GM12865 (cell line): ENCODE measurements at regions not wholly inside any gene's neighbourhood (a gene's known extent, or its start where the extent isn't known, plus 50 kb on each side); places are given as distances from the start of the nearest gene placed in this dataset.

ENCODE experiments used
- DNase-seq: peaks from one replicate; pipeline ENCODE4 v3.0.0; 2010; ENCODE audit warnings: low read depth
- H3K4me3 ChIP-seq: 2 replicates; pipeline ENCODE4 v1.5.1; 2011; ENCODE audit warnings: mild to moderate bottlenecking, low read depth, low read length, control low read depth
- TF ChIP-seq, protein P1 (sequence below): IDR thresholded peaks from 2 replicates; pipeline ENCODE4 v1.5.1; 2011; ENCODE audit warnings: low read length, control low read depth, low read depth, inconsistent platforms; ENCODE audit not compliant: insufficient read depth; ENCODE audit errors: missing control alignments

DNA sequence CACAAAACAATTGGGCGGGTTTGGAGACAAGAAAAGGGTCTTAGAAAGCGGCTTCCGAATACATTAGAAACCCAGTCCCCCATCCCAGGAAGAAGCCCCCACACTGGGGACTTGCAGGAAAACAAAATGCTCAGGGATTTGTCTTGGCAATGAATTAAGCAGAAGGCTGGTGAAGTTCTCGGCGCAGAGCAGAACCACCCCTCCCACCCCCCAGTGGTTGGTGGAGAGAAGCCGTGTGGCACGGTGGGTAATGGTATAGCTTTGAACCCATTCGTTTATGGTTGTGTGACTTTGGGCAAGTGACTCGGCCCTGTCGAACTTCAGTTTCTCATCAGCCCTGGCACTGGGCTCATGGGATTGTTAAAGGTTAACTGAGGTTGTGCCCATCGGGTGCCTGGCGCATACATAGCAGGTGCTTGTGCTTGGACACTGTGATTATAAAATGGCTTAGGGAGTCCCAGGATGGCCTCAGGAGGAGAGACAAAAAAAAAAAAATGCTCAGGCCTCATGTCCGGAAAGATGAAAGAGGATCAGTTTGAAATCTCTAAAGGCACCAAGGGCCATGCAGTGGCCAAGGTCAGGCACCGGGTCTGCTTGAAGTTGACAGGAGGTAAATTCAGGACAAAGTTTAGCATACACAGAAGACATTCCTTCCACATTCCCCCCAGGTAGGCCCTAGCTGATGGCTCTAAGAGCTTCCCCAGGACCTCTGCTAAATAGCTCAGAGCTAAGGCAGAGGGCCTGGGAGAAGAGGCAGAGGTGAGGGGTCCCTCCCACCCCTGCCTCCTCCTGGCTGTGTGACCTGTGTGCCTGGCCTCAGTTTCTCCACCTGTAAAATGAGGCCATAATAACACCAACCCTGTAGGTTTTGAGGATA lies 120.1 kb upstream of the PTPN1 start:
- H3K4me3 ChIP-seq, result no peak overlapping the region
- TF ChIP-seq, protein P1, sequence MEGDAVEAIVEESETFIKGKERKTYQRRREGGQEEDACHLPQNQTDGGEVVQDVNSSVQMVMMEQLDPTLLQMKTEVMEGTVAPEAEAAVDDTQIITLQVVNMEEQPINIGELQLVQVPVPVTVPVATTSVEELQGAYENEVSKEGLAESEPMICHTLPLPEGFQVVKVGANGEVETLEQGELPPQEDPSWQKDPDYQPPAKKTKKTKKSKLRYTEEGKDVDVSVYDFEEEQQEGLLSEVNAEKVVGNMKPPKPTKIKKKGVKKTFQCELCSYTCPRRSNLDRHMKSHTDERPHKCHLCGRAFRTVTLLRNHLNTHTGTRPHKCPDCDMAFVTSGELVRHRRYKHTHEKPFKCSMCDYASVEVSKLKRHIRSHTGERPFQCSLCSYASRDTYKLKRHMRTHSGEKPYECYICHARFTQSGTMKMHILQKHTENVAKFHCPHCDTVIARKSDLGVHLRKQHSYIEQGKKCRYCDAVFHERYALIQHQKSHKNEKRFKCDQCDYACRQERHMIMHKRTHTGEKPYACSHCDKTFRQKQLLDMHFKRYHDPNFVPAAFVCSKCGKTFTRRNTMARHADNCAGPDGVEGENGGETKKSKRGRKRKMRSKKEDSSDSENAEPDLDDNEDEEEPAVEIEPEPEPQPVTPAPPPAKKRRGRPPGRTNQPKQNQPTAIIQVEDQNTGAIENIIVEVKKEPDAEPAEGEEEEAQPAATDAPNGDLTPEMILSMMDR, result no peak
- DNase-seq, result no peak

DNA sequence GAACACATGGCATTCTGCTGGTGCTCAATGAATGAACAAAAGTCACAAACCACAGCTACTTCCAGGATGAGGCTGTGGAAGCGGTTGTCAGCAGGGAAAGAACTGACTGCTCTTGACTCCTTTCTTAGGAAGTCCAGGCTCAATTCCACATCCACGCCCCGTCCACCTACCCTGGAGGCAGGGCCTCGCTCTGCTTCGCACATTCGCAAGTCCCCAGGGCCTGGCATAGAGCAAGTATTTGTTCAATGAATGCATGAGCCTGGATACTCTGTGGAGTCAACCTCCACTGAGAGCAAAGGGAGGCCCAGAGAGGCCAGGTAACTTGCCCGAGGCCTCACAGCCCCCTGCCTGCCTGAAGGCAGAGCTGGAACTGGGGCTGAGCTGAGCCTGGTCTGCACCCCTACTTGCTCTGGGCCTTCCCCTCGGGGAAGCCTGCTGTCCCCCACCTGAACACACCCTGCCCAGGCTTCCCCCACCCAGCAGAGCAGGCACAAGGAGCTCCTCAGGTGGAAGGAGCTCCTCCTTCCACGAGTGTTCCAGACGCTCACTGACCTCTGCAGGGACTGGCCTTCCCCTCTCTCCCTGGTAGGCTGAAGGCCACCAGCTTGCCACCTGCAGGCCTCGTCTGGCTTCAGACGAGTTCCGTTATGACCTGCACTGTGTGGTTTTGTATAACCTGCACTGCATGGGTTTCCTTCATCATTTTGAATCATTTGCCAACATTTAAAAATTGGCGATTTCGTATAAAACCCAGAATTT lies 119.3 kb upstream of the PTPN1 start:
- TF ChIP-seq, protein P1, result no peak
- H3K4me3 ChIP-seq, result no peak overlapping the region
- no peak for DNase-seq

DNA sequence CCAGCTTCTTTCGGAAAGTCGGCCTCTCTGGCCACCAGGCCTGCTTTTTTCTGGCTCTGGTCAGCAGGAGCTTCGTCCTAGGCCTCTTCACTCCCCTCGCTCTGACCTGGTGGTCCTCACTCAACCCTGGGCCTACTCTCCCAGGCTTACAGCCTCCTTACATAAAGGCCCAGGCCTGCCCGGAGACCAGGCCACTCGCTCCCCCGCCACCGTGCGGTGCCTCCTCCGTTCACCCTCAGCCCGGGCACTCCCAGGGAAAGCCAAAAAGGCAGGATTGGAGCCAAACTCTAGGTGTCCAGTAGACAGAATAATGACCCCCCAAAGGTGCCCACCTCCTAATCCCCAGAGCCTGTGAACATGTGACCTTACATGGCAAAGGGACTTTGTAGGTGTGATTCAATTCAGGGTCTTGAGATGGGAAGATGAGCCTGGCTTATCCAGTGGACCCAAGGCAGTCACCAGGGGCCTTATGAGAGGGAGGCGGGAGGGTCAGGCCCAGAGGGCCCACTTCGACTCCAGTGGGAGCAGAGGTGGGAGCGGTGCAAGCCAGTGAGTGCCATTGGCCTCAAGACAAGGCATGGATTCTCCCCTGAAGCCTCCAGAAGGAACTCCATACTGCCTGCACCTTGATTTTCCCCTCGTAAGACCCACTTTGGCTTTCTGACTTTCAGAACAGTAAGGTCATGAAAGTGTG lies 118.6 kb upstream of the PTPN1 start:
- no peak overlapping the region for H3K4me3 ChIP-seq
- DNase-seq, result no peak
- TF ChIP-seq, protein P1, result no peak

DNA sequence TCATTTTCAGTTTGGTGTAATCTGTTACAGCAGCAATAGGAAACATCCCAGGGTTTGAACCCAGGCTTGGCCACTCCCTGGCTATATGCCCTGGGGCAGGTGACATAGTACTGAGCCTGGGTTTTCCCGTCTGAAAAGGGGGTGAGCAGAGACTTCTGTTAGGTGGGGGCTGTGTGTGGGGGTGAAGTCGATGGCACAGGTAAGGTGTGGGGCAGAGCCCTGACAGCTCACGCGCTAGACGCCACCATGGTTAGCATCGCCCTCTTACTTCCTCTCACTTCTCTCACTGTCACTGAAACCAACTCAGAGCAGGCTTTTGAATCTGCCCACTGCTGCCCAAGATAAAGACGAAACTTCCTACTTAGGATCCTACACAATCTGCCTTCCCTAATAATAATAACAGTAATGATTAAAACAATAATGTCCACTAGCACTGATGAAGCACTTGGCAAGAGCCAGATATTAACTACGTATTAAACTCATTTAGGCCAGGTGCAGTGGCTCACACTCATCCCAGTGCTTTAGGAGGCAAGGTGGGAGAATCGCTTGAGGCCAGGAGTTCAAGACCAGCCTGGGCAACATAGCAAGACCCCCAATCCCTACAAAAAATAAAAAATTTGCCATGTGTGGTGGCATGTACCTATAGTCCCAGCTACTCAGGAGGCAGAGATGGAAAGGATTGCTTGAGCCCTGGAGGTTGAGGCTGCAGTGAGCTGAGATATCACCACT lies 117.9 kb upstream of the PTPN1 start:
- no peak overlapping the region for H3K4me3 ChIP-seq
- TF ChIP-seq, protein P1, result no peak
- peak; percentile 33 for DNase-seq

DNA sequence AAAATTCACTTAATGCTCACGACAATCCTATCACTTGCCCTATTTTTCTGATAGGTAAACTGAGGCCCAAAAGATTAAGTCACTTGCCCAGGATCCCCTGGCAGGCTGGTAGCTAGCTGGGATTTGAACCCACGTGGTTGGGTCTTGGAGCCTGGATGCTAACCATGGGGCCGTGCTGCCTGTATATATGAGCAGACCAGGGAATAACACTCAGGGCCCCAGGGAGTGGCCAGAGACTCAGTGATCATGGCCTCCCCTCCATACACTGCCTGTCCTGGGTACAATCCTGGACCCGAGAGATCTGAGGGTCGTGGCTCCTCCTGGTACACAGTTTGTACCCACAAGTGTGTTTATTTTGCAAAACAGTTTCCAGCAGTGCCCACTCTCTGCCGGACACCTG lies 116.9 kb upstream of the PTPN1 start:
- TF ChIP-seq, protein P1, result no peak
- DNase-seq, result no peak

DNA sequence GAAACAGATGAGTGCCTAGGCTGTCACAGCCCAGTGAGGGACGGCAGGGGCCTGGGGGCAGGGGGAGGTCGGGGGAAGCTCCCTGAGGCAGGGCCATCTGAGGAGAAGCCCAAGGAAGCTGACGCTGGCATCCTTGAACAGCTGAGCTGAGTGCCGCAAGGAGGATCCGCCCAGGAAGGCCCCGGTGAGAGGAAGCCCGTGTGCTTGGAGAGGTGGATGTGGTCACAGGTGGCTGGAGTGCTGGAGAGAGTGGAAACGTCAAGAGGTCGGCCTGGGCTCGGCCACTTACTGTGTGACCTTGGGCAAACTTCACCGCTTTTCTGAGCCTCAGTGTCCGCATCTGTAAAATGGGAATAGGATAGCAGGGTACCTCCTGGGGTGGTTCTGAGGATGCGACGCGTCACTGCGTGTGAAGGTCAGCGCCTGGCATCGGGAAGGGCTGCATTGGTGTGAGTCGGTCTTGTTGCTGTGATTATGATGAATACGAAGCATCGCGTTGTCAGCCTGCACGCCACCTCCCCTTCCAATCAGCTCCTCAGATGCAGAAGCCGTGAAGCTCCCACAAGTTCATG lies 116.1 kb upstream of the PTPN1 start:
- TF ChIP-seq, protein P1, result no peak
- DNase-seq, result no peak
- H3K4me3 ChIP-seq, result no peak overlapping the region

More for the DNA sequence above, 116.9 kb upstream of the PTPN1 start:
- no peak overlapping the region for H3K4me3 ChIP-seq
